H1 (cell line): ENCODE measurements at regions not wholly inside any gene's neighbourhood (a gene's known extent, or its start where the extent isn't known, plus 50 kb on each side); places are given as distances from the start of the nearest gene placed in this dataset.

Experiments used
- CTCF ChIA-PET: fragments of 300-600 bp; sonication (Branson Sonifier 250); formaldehyde crosslinking; loops from one replicate; lab custom pipeline; 2021; ENCODE audit not compliant: partially characterized antibody; lab: Charles Lee
- POLR2A ChIA-PET: fragments of 300-600 bp; sonication (Branson Sonifier 250); formaldehyde crosslinking; loops from one replicate; lab custom pipeline; 2021; ENCODE audit warnings: inconsistent platforms; ENCODE audit not compliant: partially characterized antibody; lab: Charles Lee
- DNase-seq, 2 experiments: peaks; one replicate each; pipeline versions ENCODE4 v3.0.0 to v3.0.0-alpha.2; 2010 to 2022; ENCODE audit warnings: low spot score in 2 of 2, low read depth in 1 of 2, mixed read lengths in 1 of 2
- FAIRE-seq: peaks from 2 replicates; lab custom pipeline; 2011; peaks lifted over from hg19 to GRCh38; lab: Jason Lieb, UNC
- H2AFZ ChIP-seq: 2 replicates; pipeline ENCODE4 v1.8.1; 2012; ENCODE audit warnings: low read length, inconsistent platforms
- H2AK5ac ChIP-seq: 2 replicates; pipeline ENCODE4 v1.6.1; 2013; ENCODE audit warnings: low read depth, low read length
- H2BK120ac ChIP-seq: replicated peaks from 2 replicates; pipeline ENCODE3; 2013; ENCODE audit warnings: low read depth, low read length, inconsistent platforms
- H2BK12ac ChIP-seq: 2 replicates; pipeline ENCODE4 v1.6.1; 2013; ENCODE audit warnings: low read depth, low read length
- H2BK15ac ChIP-seq: 2 replicates; pipeline ENCODE4 v1.6.1; 2013; ENCODE audit warnings: low read length
- H2BK20ac ChIP-seq: 2 replicates; pipeline ENCODE4 v1.6.1; 2013; ENCODE audit warnings: low read length
- H2BK5ac ChIP-seq: 2 replicates; pipeline ENCODE4 v1.6.1; 2013; ENCODE audit warnings: low read depth, low read length
- H3K14ac ChIP-seq: 2 replicates; pipeline ENCODE4 v1.6.1; 2013; ENCODE audit warnings: inconsistent platforms; ENCODE audit not compliant: insufficient read length
- H3K18ac ChIP-seq: 2 replicates; pipeline ENCODE4 v1.6.1; 2013; ENCODE audit warnings: low read length; ENCODE audit errors: extremely low read depth
- H3K23ac ChIP-seq: 2 replicates; pipeline ENCODE4 v1.6.1; 2013; ENCODE audit warnings: inconsistent platforms; ENCODE audit not compliant: insufficient read length
- H3K23me2 ChIP-seq: 2 replicates; pipeline ENCODE4 v1.6.1; 2013; ENCODE audit warnings: low read depth, low read length
- H3K27ac ChIP-seq: 2 replicates; pipeline ENCODE4 v1.6.1; 2011; ENCODE audit warnings: low read depth, low read length, inconsistent platforms
- H3K27me3 ChIP-seq, 4 experiments: replicated peaks in 1 of 4; 1 replicate in 1 of 4; 2 replicates in 3 of 4; pipeline versions ENCODE4 v1.6.1 to v1.8.1; 2011 to 2013; ENCODE audit warnings: low read length in 3 of 4, mild to moderate bottlenecking in 3 of 4, inconsistent platforms in 2 of 4, mixed read lengths in 2 of 4, moderate library complexity in 1 of 4; ENCODE audit not compliant: control insufficient read depth in 3 of 4, insufficient read depth in 3 of 4; ENCODE audit errors: extremely low read depth in 1 of 4
- H3K36me3 ChIP-seq, 4 experiments: 2 replicates each; pipeline versions ENCODE4 v1.6.1 to v1.8.1; 2011 to 2013; ENCODE audit warnings: mild to moderate bottlenecking in 4 of 4, low read length in 3 of 4, moderate library complexity in 2 of 4, control low read depth in 1 of 4, inconsistent platforms in 1 of 4; ENCODE audit not compliant: insufficient read depth in 4 of 4, control insufficient read depth in 2 of 4
- H3K4ac ChIP-seq: replicated peaks from 2 replicates; pipeline ENCODE3; 2013; ENCODE audit warnings: low read length, low read depth, mixed read lengths, inconsistent platforms; ENCODE audit not compliant: insufficient read length
- H3K4me1 ChIP-seq, 4 experiments: replicated peaks in 1 of 4; 1 replicate in 1 of 4; 2 replicates in 3 of 4; pipeline versions ENCODE4 v1.6.1 to v1.8.1; 2011 to 2013; ENCODE audit warnings: low read length in 3 of 4, inconsistent platforms in 2 of 4, mixed read lengths in 1 of 4; ENCODE audit not compliant: insufficient read depth in 4 of 4, control insufficient read depth in 3 of 4
- H3K4me2 ChIP-seq, 2 experiments: 2 replicates each; pipeline versions ENCODE4 v1.6.1 to v1.8.1; 2011 to 2013; ENCODE audit warnings: low read depth in 2 of 2, low read length in 2 of 2, control low read depth in 1 of 2, inconsistent platforms in 1 of 2, mild to moderate bottlenecking in 1 of 2; ENCODE audit not compliant: insufficient read depth in 1 of 2
- H3K4me3 ChIP-seq, 4 experiments: fragments of 200-600, 300-600 bp in 1 of 4; sonication (generic), shearing (Covaris generic), sonication (Bioruptor Twin) in 1 of 4; 2 replicates each; pipeline versions ENCODE4 v1.5.1 to v1.8.1; 2011 to 2016; ENCODE audit warnings: low read length in 4 of 4, low read depth in 3 of 4, control low read depth in 2 of 4, inconsistent platforms in 2 of 4, mild to moderate bottlenecking in 2 of 4, mixed read lengths in 1 of 4, moderate library complexity in 1 of 4; ENCODE audit not compliant: insufficient read depth in 2 of 4; ENCODE audit errors: extremely low read depth in 1 of 4
- H3K56ac ChIP-seq: replicated peaks from 2 replicates; pipeline ENCODE3; 2013; ENCODE audit warnings: low read depth, mild to moderate bottlenecking, mixed read lengths, low read length, inconsistent platforms; ENCODE audit not compliant: insufficient read length
- H3K79me1 ChIP-seq: 2 replicates; pipeline ENCODE4 v1.6.1; 2013; ENCODE audit warnings: low read depth, low read length, control low read depth
- H3K79me2 ChIP-seq, 2 experiments: 2 replicates each; pipeline versions ENCODE4 v1.6.1 to v1.8.1; 2012 to 2013; ENCODE audit warnings: low read length in 2 of 2, mild to moderate bottlenecking in 2 of 2, inconsistent platforms in 1 of 2; ENCODE audit not compliant: insufficient read depth in 2 of 2, control insufficient read depth in 1 of 2
- H3K9ac ChIP-seq, 4 experiments: replicated peaks in 1 of 4; 1 replicate in 1 of 4; 2 replicates in 3 of 4; pipeline versions ENCODE4 v1.6.1 to v1.8.1; 2011 to 2013; ENCODE audit warnings: low read depth in 3 of 4, low read length in 3 of 4, control low read depth in 2 of 4, mild to moderate bottlenecking in 2 of 4, moderate library complexity in 2 of 4, inconsistent platforms in 1 of 4; ENCODE audit errors: extremely low read depth in 1 of 4
- H3K9me3 ChIP-seq, 2 experiments: 2 replicates each; pipeline versions ENCODE4 v1.6.1 to v1.8.1; 2012 to 2013; ENCODE audit warnings: mild to moderate bottlenecking in 2 of 2, moderate library complexity in 2 of 2, control low read depth in 1 of 2, inconsistent platforms in 1 of 2, low read depth in 1 of 2, low read length in 1 of 2, mixed read lengths in 1 of 2; ENCODE audit not compliant: insufficient read depth in 2 of 2
- H4K20me1 ChIP-seq, 2 experiments: replicated peaks in 1 of 2; 2 replicates each; pipeline versions ENCODE3 to v1.8.1; 2011 to 2013; ENCODE audit warnings: inconsistent platforms in 2 of 2, low read length in 2 of 2, mild to moderate bottlenecking in 1 of 2; ENCODE audit not compliant: insufficient read depth in 2 of 2, control insufficient read depth in 1 of 2
- H4K5ac ChIP-seq: 2 replicates; pipeline ENCODE4 v1.6.1; 2013; ENCODE audit warnings: low read length, low read depth, mixed read lengths, inconsistent platforms; ENCODE audit not compliant: insufficient read length
- H4K8ac ChIP-seq: 2 replicates; pipeline ENCODE4 v1.8.0; 2013; ENCODE audit warnings: mild to moderate bottlenecking, moderate library complexity, low read length, inconsistent platforms; ENCODE audit not compliant: insufficient read depth; ENCODE audit errors: extremely low read depth
- H4K91ac ChIP-seq: replicated peaks from 2 replicates; pipeline ENCODE3; 2013; ENCODE audit warnings: low read length, mixed read lengths, inconsistent platforms; ENCODE audit not compliant: insufficient read length
- CTCF ChIP-seq, 3 experiments: IDR thresholded peaks; 1 replicate in 2 of 3; 2 replicates in 1 of 3; pipeline versions ENCODE4 v1.5.1 to v1.6.1; 2011; ENCODE audit warnings: low read length in 3 of 3, mild to moderate bottlenecking in 3 of 3, inconsistent platforms in 2 of 3, low read depth in 1 of 3, moderate library complexity in 1 of 3; ENCODE audit not compliant: insufficient read depth in 1 of 3; ENCODE audit errors: control extremely low read depth in 1 of 3
- JUND ChIP-seq: IDR thresholded peaks from 2 replicates; pipeline ENCODE4 v1.6.1; 2011; ENCODE audit warnings: mild to moderate bottlenecking, improper control_type of control experiment, low read length
- KDM4A ChIP-seq: IDR thresholded peaks from one replicate; pipeline ENCODE4 v1.7.1; 2012; ENCODE audit warnings: low read depth, mild to moderate bottlenecking, moderate library complexity, low read length, inconsistent platforms; ENCODE audit not compliant: severe bottlenecking
- KDM5A ChIP-seq: fragments of 200-600 bp; IDR thresholded peaks from 2 replicates; pipeline ENCODE4 v1.7.1; 2012; ENCODE audit warnings: mild to moderate bottlenecking, low read length, inconsistent platforms, mixed read lengths
- MAFK ChIP-seq: IDR thresholded peaks from 2 replicates; pipeline ENCODE4 v1.6.1; 2012; ENCODE audit warnings: low read depth, mild to moderate bottlenecking, improper control_type of control experiment, low read length
- NANOG ChIP-seq: IDR thresholded peaks from 2 replicates; pipeline ENCODE4 v1.6.1; 2011; ENCODE audit warnings: low read length, low read depth, mild to moderate bottlenecking, inconsistent platforms; ENCODE audit not compliant: insufficient read depth, poor library complexity, severe bottlenecking
- RAD21 ChIP-seq, 2 experiments: IDR thresholded peaks in 1 of 2; conservative IDR thresholded peaks in 1 of 2; 2 replicates each; pipeline ENCODE4 v1.6.1; 2011; ENCODE audit warnings: low read depth in 2 of 2, low read length in 2 of 2, improper control_type of control experiment in 1 of 2, inconsistent platforms in 1 of 2, mild to moderate bottlenecking in 1 of 2, moderate library complexity in 1 of 2
- RFX5 ChIP-seq: IDR thresholded peaks from 2 replicates; pipeline ENCODE4 v1.6.1; 2011; ENCODE audit warnings: low read depth, low read length, improper control_type of control experiment, borderline replicate concordance
- SP4 ChIP-seq: IDR thresholded peaks from 2 replicates; pipeline ENCODE4 v1.6.1; 2012; ENCODE audit warnings: low read length, inconsistent platforms
- TBP ChIP-seq: IDR thresholded peaks from 2 replicates; pipeline ENCODE4 v1.6.1; 2011; ENCODE audit warnings: low read depth, low read length, improper control_type of control experiment
- WGBS, 2 experiments: shearing (Covaris generic) in 1 of 2; methylation state at CpG; one replicate each; pipeline versions ENCODE4 v1.1.6 to v1.1.7; 2013 to 2015; ENCODE audit warnings: low lambda C conversion rate in 2 of 2, mixed read lengths in 2 of 2, inconsistent platforms in 1 of 2, low coverage in 1 of 2, missing lambda C conversion rate in 1 of 2; ENCODE audit not compliant: insufficient replicate concordance in 2 of 2, insufficient coverage in 1 of 2, insufficient read length in 1 of 2; ENCODE audit errors: extremely low coverage in 1 of 2, missing lambda C conversion rate in 1 of 2; 5-methylcytosine and 5-hydroxymethylcytosine counted together

GRCh38 chr1:30024411-30025195, 698.8 kb downstream of the MATN1 start:
- CTCF ChIA-PET: interaction anchor here (1.2 to 2.0 kb wide), 3 partner anchors 9 to 45 kb away, joined by 3 to 7 read pairs (median 6); no protein-coding TSS in a partner anchor
- Histone ChIP-seq H3K4me3 (no peak overlapping the region), H3K27me3 (no peaks in the 10 kb centered on the region), H2BK12ac (no peak overlapping the region), H4K5ac (no peak overlapping the region), H2BK15ac (no peak overlapping the region), H3K4ac (no peak overlapping the region), H3K18ac (no peak overlapping the region), H3K14ac (no peak overlapping the region), H2BK120ac (no peak overlapping the region), H2AFZ (no peak overlapping the region), H3K56ac (no peak overlapping the region), H3K27ac (no peak overlapping the region), H3K4me1 (no peaks in the 10 kb centered on the region; a peak in 1 of 7 replicates), H4K8ac (no peak overlapping the region), H3K4me2 (no peak overlapping the region), H3K79me2 (no peaks in the 10 kb centered on the region), H3K9me3 (peaks cover 0 to 7% of the 10 kb centered on the region in 2 experiments; a peak in 1 of 4 replicates), H2BK5ac (no peak overlapping the region), H4K91ac (no peak overlapping the region), H2BK20ac (no peak overlapping the region), H4K20me1 (no peaks in the 10 kb centered on the region), H3K23ac (no peak overlapping the region), H3K9ac (no peak overlapping the region), H3K23me2 (no peaks in the 10 kb centered on the region), H2AK5ac (no peak overlapping the region), H3K79me1 (no peaks in the 10 kb centered on the region), H3K36me3 (no peaks in the 10 kb centered on the region)
- FAIRE-seq (no peak), DNase-seq (peak in 1 of 2 experiments; percentile 20)
- 90% methylated on average over 5 of the region's 5 CpGs; no CpG with 5 or more reads in 1 of the 2 experiments for WGBS, 2 experiments
- POLR2A ChIA-PET: no interaction called here
- TF ChIP-seq CTCF (IDR thresholded peaks at IDR 0.05; ENCODE audit: control extremely low read depth in 1 of 3, insufficient read depth in 1 of 3, low read depth in 1 of 3, low read length in 3 of 3) (no peak), MAFK (no peak), JUND (no peak), RFX5 (no peak), NANOG (no peak), KDM4A (no peak), TBP (no peak), RAD21 (IDR thresholded peaks at IDR 0.05 in 1 of 2, conservative IDR thresholded peaks at IDR 0.05 in 1 of 2; ENCODE audit: low read depth in 2 of 2, low read length in 2 of 2) (no peak), KDM5A (no peak), SP4 (no peak)
